GM19240 (cell line): ENCODE measurements at regions not wholly inside any gene's neighbourhood (a gene's known extent, or its start where the extent isn't known, plus 50 kb on each side); places are given as distances from the start of the nearest gene placed in this dataset.
"Not testable (repeated sequence)": the region's sequence is repeated elsewhere in the genome, so short reads cannot be mapped to it uniquely, and the experiment has no call there.

Experiments
- DNase-seq: peaks from one replicate; pipeline ENCODE4 v3.0.0; 2011; ENCODE audit warnings: low spot score; ENCODE audit not compliant: insufficient read length

DNA sequence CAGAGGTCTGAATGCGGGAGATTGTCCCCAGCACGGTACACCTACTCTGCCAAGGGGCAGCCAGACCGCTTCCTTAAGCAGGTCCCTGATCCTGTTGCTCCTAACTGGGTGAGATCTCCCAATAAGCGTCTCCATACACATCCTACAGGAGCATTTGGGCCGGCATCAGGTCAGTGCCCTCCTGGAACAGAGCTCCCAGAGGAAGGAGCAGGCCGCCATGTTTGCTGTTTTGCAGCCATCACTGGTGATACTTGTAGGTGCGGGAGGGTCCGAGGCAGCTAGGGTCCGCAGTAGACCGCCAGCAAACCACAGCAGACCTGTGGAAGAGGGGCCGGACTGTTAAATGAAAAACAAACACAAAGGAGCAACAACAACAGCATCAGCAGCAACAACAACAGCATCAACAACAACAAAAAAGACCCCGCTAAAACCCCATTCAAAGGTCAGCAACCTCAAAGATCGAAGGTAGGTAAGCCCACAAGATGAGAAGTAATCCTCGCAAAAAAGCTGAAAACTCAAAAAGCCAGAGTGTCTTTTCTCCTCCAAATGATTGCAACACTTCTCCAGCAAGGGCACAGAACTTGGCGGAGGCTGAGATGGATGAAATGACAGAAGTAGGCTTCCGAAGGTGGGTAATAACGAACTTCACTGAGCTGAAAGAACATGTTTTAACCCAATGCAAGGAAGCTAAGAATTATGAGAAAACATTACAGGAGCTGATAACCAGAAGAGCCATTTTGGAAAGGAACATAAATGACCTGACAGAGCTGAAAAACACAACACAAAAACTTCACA, 79.0 kb upstream of the CDH7 start:
- no peak for DNase-seq

GRCh38 chr18:65670145-65670544, 80.7 kb upstream of the CDH7 start:
- not testable (repeated sequence) for DNase-seq

DNA sequence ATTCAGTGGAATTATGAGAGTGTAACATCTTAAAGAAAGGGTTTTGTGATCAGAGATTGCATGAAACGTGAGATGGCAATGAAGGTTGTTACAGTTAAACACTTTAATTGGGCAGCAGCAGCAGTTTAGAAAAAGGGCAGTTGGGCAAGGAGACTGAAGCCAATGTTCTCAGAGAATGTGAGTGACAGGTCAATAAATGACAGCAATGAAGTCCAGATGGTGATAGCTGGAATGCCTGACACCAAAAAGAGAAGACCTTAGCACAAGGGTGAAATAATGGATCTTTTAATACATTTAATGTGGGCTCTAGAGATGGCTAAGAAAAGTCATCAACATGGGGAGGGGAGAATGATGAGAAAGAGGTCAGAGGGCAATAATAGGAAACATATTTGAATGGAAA, 89.4 kb upstream of the CDH7 start:
- DNase-seq = no peak

- DNase-seq = no peak
Observed at GRCh38 chr18:65659912-65660311, 90.9 kb upstream of the CDH7 start.

GRCh38 chr18:65659312-65659711, 91.5 kb upstream of the CDH7 start:
- DNase-seq = no peak

- DNase-seq = no peak
Observed at GRCh38 chr18:65651192-65651591, 99.6 kb upstream of the CDH7 start.

DNA sequence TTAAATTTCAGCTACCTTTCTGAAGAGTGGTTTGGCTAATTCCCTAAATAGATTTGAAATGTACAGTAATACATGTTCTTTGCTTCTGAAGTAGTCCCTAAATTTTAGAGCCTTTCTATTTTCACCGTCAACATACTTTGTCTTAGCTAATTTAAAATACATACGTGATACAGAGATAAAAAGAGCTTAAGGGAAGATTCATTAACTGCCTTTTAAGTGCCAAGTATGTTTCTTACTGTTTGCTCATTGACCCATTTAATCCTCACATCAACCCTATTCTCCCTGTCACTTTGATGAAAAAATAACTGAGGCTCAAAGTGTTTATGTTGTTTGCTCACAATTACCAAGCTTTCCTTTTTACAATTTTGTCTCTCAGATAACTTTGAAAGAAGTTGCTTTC, 118.6 kb upstream of the CDH7 start:
- DNase-seq = no peak

DNA sequence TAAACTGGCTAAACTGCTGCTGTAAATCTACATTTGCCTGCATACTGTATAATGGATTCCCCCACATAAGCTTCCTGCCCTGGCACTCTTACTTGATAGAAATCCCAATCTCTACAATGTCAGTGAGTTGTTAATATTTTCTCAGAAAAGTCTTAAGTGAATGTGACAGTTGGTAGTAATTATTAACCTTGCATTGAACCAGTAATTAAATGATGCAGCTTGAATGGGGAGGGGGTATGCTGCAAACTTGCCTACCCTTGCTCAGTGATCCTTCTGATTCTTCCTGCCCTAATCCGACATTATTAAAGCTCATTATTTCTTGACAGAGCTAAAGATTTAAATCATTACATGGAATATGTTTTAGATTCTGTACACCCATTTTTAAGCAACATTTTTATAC, 119.0 kb upstream of the CDH7 start:
- no peak for DNase-seq

DNA sequence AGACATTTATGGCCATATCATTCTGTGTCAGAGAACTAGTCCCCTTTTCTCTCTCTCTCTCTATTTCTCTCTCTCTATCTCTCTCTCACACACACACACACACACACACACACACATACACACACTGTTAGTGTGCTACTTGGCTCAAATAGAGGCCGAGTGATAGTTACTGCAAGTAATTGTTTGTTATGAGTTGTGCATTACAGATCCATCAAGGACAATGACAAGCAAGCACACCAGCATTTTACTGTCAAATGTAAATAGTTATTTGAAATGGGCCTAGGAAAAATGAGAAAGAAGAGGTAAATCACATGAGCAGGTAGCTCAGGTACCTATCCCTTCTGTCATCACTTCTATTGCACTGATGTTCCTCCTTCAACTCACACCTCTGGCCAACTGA, 122.4 kb upstream of the CDH7 start:
- DNase-seq = no peak

DNA sequence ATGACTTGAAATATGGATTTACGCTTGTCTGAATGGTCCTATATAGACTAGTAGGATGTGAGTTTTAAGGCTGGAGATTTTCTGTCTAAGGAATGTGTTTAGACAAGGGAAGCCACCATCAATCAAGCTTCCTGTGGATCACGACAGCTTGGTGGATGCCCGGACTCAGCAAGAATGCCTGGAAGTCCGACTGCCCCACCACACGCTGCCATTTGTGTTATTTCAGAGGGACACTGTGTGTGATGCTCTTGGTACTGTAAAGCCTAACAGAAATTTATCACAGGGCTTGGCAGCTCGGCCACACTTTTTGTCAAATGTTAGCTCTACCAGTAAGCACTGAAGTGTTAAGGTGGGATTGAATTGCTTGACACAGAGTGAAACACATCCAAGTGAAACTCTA, 127.1 kb upstream of the CDH7 start:
- no peak for DNase-seq

- DNase-seq = no peak
Observed at GRCh38 chr18:65622436-65622835, 128.4 kb upstream of the CDH7 start.

GRCh38 chr18:65620076-65620696, 130.6 kb upstream of the CDH7 start:
- no peak for DNase-seq

DNA sequence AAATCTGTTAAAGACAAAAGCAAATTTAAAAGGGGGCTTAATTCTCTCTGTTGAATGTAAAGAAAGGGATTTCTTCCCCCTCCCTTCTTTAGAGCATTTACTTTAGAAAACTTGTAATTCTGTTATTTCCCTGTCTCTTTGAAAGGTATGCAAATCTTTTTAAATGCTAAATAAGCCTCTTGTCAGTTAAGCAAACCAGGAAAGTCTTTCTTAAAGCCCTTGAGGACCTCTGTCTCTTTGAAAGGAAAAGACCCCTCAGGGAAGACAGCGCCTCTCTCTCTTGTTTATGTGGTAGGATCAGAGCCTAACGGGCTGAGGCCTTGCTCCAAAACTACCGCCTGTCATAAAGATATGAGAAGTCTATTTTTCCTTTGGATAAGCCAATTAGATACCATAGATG, 139.9 kb upstream of the CDH7 start:
- no peak for DNase-seq

GRCh38 chr18:65608471-65608870, 142.3 kb upstream of the CDH7 start:
- DNase-seq = no peak

GRCh38 chr18:65607161-65607560, 143.7 kb upstream of the CDH7 start:
- no peak for DNase-seq

DNA sequence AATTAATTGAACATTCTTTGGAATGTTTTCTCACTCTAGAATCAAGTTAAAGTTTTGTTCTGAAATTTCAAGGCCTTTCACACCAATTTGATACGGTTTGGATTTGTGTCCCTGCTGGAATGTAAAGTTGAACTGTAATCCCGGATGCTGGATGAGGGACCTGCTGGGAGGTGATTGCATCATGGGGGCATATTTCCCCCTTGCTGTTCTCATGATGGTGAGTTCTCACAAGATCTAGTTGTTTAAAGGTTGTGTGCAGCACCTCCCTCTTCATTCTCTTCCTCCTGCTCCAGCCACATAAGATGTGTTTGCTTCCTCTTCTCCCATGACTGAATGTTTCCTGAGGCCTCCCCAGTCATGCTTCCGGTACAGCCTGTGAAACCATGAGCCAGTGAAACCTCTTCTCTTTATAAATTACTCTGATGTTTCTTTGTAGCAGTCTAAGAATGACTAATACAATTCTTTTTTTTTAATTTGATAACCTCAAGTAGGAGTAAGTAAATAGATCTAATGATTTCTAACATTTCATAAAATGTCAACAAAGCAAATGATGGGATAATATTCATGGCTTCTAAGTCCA, 144.2 kb upstream of the CDH7 start:
- DNase-seq = no peak

- DNase-seq = not testable (repeated sequence)
Observed at GRCh38 chr18:65605352-65605751, 145.5 kb upstream of the CDH7 start.

GRCh38 chr18:65601775-65602174, 149.0 kb upstream of the CDH7 start:
- no peak for DNase-seq

- no peak for DNase-seq
Observed at GRCh38 chr18:65592435-65592834, 158.4 kb upstream of the CDH7 start.

GRCh38 chr18:65587491-65587890, 163.3 kb upstream of the CDH7 start:
- no peak for DNase-seq

- DNase-seq = not testable (repeated sequence)
Observed at GRCh38 chr18:65582094-65582493, 168.7 kb upstream of the CDH7 start.

- no peak for DNase-seq
Observed at GRCh38 chr18:65568866-65569265, 181.9 kb upstream of the CDH7 start.

DNA sequence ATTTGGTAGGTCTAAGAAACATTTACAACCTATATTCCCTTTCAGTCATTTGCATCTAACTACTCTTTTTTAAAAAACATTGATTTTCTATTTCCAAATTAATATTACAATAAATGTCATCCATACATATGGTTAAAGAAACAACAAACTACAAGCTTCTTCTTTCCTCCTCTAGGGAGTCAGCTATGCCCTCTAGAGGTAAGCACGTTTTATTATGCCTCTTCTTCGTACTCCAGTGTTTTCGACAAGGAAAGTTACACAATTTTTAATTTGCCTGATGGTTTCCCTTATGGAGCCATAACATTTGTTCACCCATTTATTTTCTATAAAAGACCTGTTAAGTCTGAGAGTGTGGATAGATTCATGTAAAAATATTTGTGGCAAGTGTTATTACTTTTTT, 183.4 kb upstream of the CDH7 start:
- no peak for DNase-seq
